ENCODE measurements at regions not wholly inside any gene's neighbourhood (a gene's known extent, or its start where the extent isn't known, plus 50 kb on each side); places are given as distances from the start of the nearest gene placed in this dataset.
A peak's percentile ranks its signal among the peaks of the same experiment; 100 is the strongest.

- DNase-seq (ENCODE audit: low read depth in 2 of 3, low spot score in 1 of 3), result no peak
These were observed 292.4 kb upstream of the TSHZ3 start for GRCh38 chr19:31641591-31641990.

DNA sequence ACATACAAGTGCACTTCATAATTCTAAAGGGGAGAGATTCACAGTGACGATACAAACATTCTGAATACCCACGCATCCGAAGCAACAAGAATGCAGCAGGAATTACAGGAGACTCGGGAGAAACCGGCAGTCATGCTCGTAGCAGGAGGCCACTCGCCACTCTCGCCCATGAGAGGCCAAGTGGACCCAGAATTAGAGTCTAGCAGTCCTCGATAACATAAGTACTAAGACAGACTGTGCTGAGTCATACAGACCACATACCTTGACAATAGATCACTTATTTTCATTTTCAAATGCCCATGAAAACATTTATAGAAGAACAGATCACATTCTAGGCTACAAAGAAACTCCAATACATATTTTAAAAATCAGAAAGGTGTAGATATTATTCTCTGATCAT is 299.1 kb upstream of the TSHZ3 start:
- DNase-seq (ENCODE audit: low read depth in 2 of 3, low spot score in 1 of 3), result no peak

GRCh38 chr19:31656507-31656906 is 307.3 kb upstream of the TSHZ3 start:
- no peak for DNase-seq (ENCODE audit: low read depth in 2 of 3, low spot score in 1 of 3)

- DNase-seq (ENCODE audit: low read depth in 2 of 3, low spot score in 1 of 3), result no peak
These were observed 310.0 kb upstream of the TSHZ3 start for GRCh38 chr19:31658993-31659896.

- no peak for DNase-seq (ENCODE audit: low read depth in 2 of 3, low spot score in 1 of 3)
These were observed 310.6 kb upstream of the TSHZ3 start for GRCh38 chr19:31659897-31660210.

GRCh38 chr19:31664096-31664495 is 314.9 kb upstream of the TSHZ3 start:
- no peak for DNase-seq (ENCODE audit: low read depth in 2 of 3, low spot score in 1 of 3)

- no peak for DNase-seq (ENCODE audit: low read depth in 2 of 3, low spot score in 1 of 3)
These were observed 315.8 kb upstream of the TSHZ3 start for GRCh38 chr19:31664997-31665396.

DNA sequence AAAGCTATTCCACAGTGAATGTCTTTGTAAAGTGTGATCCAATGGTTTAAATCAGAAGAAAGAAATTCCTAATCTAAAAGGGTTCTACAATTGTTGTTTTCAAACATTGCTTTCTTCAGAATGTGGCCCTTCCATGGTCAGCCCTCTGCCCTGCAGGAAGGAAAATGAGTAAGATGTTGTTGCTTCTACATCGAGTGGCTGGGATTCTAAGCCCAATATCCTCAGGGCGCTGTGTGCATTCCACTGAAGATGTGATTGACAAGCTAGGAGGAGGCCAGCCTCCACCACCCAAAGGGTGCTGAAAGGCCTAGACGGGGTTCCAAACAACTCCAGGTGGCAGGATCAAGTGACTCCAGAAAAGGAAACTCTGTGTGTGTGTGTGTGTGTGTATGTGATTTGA is 316.9 kb upstream of the TSHZ3 start:
- no peak for DNase-seq (ENCODE audit: low read depth in 2 of 3, low spot score in 1 of 3)

DNA sequence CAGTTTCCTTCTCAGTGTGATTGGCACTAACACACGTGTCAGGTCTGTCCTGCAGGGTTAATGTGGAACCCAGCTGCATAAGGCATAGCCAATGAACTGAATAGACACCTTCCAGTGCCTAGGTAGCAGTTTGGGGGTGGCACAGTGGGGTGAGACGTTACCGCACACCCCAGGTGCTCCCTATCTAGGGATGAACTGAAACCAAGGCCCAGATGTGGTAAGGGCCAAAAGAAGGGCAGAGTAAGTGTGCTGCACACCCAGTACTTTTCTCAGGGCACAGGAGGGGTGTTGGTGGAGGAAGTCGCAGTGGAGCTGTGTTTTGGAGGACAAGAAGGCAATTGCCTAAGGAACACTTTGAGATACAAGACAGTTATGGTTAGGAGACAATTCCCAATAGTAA is 317.9 kb upstream of the TSHZ3 start:
- no peak for DNase-seq (ENCODE audit: low read depth in 2 of 3, low spot score in 1 of 3)

DNA sequence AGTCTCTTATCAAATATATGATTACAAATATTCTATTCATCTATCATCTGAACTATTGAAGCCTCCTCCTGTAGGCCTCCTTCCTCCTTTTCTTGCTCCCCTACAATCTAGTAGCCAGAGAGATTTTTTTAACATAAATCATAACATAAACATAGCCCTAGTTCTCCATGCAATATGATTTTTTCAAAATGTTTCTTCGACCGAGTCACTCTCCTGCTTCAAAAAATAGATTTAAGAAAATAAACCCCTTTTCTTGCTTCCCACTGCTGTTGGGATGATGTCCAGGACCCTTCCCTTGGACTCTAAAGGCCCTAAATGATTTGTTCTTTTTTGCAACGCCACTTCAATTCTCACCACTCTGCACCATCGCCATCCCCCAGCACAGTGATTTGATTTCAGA is 319.7 kb upstream of the TSHZ3 start:
- DNase-seq (ENCODE audit: low read depth in 2 of 3, low spot score in 1 of 3), result no peak

DNA sequence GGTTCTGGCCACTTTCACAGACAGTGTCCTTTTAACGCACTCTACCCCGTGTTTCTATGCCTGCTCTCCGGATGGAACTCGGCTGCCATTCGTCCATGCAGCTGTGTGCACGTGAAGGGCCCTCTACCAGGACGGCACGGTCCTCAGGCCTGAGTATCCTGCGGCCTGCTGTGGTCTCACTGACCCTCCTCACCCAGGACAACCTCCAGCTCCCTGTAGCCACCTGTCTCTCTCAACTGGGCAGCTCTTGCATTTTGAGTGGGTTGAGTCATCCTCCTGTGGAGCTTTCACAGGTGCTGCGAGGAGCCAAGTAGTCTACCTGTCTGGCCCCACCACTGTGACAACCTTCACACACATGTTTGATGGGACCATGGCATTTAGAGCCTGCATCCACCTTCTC is 321.7 kb upstream of the TSHZ3 start:
- no peak for DNase-seq (ENCODE audit: low read depth in 2 of 3, low spot score in 1 of 3)

GRCh38 chr19:31671411-31672035 is 322.3 kb upstream of the TSHZ3 start:
- no peak for DNase-seq (ENCODE audit: low read depth in 2 of 3, low spot score in 1 of 3)

DNA sequence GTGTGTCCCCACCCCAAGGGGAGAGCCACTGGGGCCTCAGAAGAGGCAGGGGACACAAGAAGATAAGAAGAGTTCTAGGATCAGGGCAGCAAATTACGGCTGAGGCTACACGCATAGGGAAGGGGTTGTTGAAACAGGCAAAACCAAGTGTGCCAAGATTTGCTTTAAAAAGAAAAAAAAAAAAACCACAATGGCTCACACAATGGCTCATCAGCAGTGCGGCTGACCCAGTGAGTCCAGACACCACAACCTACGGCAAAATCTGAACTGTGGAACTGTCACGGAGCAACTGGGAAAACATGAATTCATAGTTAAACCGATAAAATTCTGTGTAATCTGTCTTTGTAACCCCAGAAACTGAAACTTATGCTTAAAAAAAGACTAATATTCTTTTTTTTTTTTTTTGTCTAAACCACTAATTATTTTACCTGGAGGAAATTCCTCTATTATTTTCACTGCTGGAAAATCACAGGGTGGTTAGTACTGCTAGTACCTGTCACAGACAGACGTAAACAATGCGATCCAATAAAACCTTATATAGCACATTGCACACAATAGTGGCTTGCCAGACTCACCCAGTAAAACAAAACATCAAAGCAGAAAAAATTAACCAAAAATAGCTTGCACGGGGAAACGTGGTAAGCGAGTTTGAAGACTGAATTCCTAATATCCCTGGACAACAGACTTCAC is 325.4 kb upstream of the TSHZ3 start:
- no peak for DNase-seq (ENCODE audit: low read depth in 2 of 3, low spot score in 1 of 3)

DNA sequence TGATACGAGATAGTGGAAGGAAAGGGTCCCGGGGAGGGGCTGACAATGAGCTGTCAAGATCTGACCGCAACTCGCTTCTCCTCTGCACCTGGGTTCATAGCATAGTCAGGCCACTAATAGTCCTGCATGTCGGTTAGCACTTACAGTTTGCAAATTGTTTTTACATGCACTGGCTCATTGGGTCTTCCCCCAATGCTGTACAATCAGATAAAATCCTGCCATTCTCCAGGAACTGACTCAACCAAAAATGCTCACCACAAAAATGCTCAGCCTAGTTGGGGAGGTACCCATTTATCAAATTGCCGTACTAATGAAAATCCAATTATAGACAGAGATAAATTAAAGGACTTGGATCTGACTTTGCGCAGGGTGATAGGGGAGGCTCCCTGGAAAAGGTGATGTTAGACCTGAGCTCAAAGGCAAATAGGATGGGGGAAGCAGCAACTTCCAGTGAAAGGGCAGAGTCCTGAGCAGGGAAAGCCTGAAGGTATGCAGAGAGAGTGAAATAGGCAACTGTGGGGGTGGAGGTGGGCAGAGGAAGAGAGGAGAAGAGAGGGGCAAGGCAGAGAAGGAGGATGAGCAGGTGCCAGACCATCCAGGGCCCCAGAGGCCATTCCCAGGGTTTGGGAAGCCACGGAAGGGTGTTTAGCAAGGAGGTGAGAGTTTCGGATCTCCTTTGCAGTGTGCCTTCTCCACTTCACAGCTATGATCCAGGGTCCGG is 326.1 kb upstream of the TSHZ3 start:
- DNase-seq (ENCODE audit: low read depth in 2 of 3, low spot score in 1 of 3), result no peak

DNA sequence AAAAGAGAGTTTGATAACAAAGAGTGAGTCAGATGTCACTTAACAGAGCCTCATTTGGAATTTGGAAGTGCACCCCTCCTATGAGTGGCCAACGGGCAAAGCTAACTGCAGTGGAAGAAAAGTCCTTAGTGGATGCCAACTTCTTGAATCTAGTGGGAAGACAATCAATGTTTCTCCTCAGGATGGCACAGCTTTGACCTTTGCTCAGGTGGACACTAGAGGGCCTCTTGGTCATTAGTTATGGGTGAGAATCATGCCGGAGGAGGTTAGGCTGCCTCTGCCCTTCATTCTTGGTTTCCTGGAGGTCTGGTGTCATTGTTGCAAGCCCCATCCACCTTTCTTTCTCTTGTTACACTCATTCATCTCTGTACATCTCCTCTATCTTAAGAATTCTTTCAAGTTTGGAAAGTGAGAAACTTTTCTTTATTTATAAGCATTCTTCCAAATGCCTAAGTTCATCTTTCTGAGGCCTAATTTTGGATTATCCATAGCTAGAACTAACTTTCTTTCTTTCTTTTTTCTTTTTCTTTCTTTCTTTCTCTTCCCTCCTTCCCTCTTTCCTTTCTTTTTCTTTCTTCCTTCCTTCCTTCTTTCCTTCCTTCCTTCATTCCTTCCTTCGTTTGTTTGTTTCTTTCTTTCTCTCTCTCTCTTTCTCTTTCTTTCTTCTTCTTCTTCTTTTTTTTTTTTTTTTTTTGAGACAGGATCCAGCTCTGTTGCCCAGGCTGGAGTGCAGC is 327.2 kb upstream of the TSHZ3 start:
- DNase-seq (ENCODE audit: low read depth in 2 of 3, low spot score in 1 of 3), result peak in 1 of 3 donors; percentile 0

DNA sequence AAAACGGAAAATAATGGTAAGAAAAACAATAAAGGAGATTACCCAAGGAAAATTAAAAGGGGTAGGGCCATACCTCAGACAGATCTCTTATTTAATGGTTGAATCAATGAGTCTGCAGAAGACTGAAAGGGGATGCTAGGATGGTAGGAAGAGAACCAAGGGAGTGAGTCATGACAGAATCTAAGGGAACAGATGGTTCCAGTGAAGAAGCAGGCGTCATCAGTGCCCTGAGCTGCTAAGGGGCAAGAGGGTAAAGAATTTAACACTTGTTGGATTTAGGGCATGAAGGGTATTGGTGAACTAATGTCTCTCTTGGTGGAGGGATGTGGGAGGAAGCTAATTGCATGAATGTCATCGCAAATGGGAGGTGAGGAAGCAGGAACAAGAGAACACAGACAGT is 329.2 kb upstream of the TSHZ3 start:
- no peak for DNase-seq (ENCODE audit: low read depth in 2 of 3, low spot score in 1 of 3)

GRCh38 chr19:31681121-31681520 is 331.9 kb upstream of the TSHZ3 start:
- DNase-seq (ENCODE audit: low read depth in 2 of 3, low spot score in 1 of 3), result no peak

GRCh38 chr19:31693131-31693932 is 344.1 kb upstream of the TSHZ3 start:
- no peak for DNase-seq (ENCODE audit: low read depth in 2 of 3, low spot score in 1 of 3)

DNA sequence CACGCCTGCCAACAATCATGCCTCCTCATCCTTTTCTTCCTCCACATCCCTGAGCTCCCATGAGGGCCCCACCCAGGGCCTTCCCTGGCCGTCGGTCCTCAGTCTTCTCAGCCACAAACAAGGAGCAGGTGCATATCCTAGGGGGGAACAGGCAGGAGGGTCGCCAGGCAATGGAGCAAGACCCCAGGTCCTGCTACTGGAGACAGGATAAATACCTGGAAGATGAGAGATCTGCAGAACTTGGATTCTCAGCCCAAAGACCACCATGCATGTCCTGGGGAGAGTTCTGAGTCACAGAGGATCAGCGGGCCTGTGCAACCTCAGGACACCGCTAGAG is 344.7 kb upstream of the TSHZ3 start:
- no peak for DNase-seq (ENCODE audit: low read depth in 2 of 3, low spot score in 1 of 3)

GRCh38 chr19:31694761-31695160 is 345.5 kb upstream of the TSHZ3 start:
- no peak for DNase-seq (ENCODE audit: low read depth in 2 of 3, low spot score in 1 of 3)

All from stimulated activated CD4-positive, alpha-beta T cell treated with anti-CD3 and anti-CD28 coated beads, Interleukin-12 subunit alpha, Interleukin-12 subunit beta, amount 100 ng/mL, for 48 hours (primary cell).